Ecto neural progenitor cell (in vitro differentiated cells): ENCODE measurements at regions not wholly inside any gene's neighbourhood (a gene's known extent, or its start where the extent isn't known, plus 50 kb on each side); places are given as distances from the start of the nearest gene placed in this dataset.

Source experiments
- DNase-seq: peaks from one replicate; pipeline ENCODE4 v3.0.0-alpha.2; 2018; ENCODE audit warnings: low spot score

- DNase-seq: no peak
These were observed 207.4 kb upstream of the JADE1 start for GRCh38 chr4:128601991-128602695.

GRCh38 chr4:128600996-128601871, 208.3 kb upstream of the JADE1 start:
- no peak for DNase-seq

- no peak for DNase-seq
These were observed 209.1 kb upstream of the JADE1 start for GRCh38 chr4:128600410-128600809.

- no peak for DNase-seq
These were observed 212.0 kb upstream of the JADE1 start for GRCh38 chr4:128597500-128597899.

- DNase-seq: no peak
These were observed 212.6 kb upstream of the JADE1 start for GRCh38 chr4:128596853-128597252.

GRCh38 chr4:128596115-128596514, 213.4 kb upstream of the JADE1 start:
- DNase-seq: no peak

- DNase-seq: no peak
These were observed 218.0 kb upstream of the JADE1 start for GRCh38 chr4:128591482-128591881.

- DNase-seq: no peak
These were observed 218.7 kb upstream of the JADE1 start for GRCh38 chr4:128590773-128591172.

- no peak for DNase-seq
These were observed 219.3 kb upstream of the JADE1 start for GRCh38 chr4:128590034-128590740.

- no peak for DNase-seq
These were observed 220.0 kb upstream of the JADE1 start for GRCh38 chr4:128589384-128589965.

- no peak for DNase-seq
These were observed 222.1 kb upstream of the JADE1 start for GRCh38 chr4:128587382-128587781.

- DNase-seq: no peak
These were observed 225.5 kb upstream of the JADE1 start for GRCh38 chr4:128583753-128584712.

GRCh38 chr4:128582427-128582870, 227.1 kb upstream of the JADE1 start:
- no peak for DNase-seq

GRCh38 chr4:128579154-128579853, 230.2 kb upstream of the JADE1 start:
- DNase-seq: no peak

- DNase-seq: peak; percentile 79
These were observed 234.8 kb upstream of the JADE1 start for GRCh38 chr4:128574706-128575105.

GRCh38 chr4:128573781-128574508, 235.6 kb upstream of the JADE1 start:
- DNase-seq: no peak

GRCh38 chr4:128572778-128573241, 236.7 kb upstream of the JADE1 start:
- no peak for DNase-seq

- no peak for DNase-seq
These were observed 237.8 kb upstream of the JADE1 start for GRCh38 chr4:128571747-128572146.

GRCh38 chr4:128570387-128570975, 239.0 kb upstream of the JADE1 start:
- no peak for DNase-seq
